ENCODE measurements at regions not wholly inside any gene's neighbourhood (a gene's known extent, or its start where the extent isn't known, plus 50 kb on each side); places are given as distances from the start of the nearest gene placed in this dataset.

DNA sequence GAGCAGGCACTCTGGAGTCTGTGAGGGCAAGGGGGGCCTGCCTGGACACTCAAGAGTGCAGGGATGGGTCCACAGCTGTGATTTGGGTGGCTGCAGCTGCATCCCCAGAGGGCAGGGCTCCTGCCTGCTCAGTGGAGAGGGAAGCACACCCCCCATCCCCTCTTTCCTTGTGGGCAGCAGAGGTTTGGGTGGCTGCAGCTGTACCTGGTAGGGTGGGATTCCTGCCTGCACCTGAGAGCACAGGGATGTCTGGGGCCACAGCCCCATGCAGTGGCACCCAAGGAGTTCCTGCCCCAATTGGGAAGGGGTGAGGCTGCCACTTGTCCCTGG, 605.4 kb upstream of the FAM174A start:
- H3K27ac Mint-ChIP-seq: no peak overlapping the region
- ATAC-seq (no peak), DNase-seq (no peak)
- H3K4me1 Mint-ChIP-seq: no peaks in the 10 kb centered on the region
- CTCF ChIA-PET: no interaction called here
- H3K36me3 Mint-ChIP-seq: no peaks in the 10 kb centered on the region
- peaks cover 2% of the 10 kb centered on the region for H3K9me3 Mint-ChIP-seq (ENCODE audit: low read depth)
- no peak overlapping the region for H3K4me3 Mint-ChIP-seq
- H3K27me3 Mint-ChIP-seq: no peaks in the 10 kb centered on the region

DNA sequence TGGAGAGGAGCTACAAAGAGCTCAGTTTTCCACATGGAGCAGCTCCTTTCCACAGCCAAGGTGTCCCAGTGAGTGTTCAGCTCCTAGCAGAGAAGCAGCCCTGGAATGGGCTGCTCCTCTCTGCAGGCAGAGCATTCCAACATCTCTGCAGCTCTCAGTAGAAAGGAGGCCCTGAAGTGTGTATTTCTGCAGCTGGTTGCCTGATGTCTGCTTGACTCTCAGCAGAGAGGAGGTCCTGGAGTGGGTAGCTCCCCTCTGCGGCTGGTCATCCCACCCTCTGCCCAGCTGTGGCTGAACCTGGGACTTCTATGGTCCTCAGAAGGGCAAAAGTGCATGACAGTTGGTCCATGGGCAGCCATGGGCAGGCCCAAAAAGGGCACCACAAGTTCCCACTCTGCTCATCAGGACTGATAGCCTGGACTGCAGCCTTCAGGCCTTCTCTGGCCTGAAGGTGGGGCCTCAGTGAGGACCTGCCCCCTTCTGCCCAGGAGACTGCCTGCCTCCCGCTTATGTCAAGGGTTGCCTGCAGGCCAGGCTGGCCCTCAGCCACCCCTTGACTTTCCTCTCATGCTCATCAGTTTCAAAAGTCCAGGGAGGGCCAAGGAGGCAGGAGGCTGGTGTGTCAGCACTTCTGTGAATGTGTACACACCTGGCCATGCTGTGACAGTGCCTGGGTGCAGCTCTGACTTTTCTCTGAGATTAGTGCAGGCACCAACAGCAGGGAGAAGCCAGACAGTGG, 605.9 kb upstream of the FAM174A start:
- CTCF ChIA-PET: no interaction called here
- Mint-ChIP-seq H3K4me1 (no peaks in the 10 kb centered on the region), H3K9me3 (ENCODE audit: low read depth) (peaks cover 2% of the 10 kb centered on the region), H3K4me3 (no peak overlapping the region), H3K27ac (no peak overlapping the region), H3K36me3 (no peaks in the 10 kb centered on the region), H3K27me3 (no peaks in the 10 kb centered on the region)
- DNase-seq: no peak
- no peak for ATAC-seq

DNA sequence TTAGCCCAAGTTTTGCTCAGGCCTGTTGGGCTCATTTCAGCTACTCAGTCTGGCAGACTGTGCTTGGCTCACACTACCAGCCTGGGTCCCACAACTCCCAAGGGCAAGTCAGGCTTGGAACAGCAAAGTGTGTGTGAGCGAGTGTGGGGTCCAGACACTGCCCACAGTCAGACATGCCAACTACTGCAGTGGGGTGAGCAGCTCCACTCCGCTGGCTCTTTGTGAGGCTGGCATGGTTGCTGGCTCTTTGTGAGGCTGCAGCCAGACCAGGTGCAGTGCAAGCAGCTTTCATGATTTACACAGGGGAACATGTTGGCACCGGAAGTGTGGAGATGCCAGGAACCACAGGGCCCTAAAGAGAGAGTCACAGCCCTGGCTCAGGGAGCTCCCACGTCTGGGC, 606.7 kb upstream of the FAM174A start:
- DNase-seq: no peak
- CTCF ChIA-PET: no interaction called here
- H3K36me3 Mint-ChIP-seq: no peaks in the 10 kb centered on the region
- no peak overlapping the region for H3K4me3 Mint-ChIP-seq
- peaks cover 2% of the 10 kb centered on the region for H3K9me3 Mint-ChIP-seq (ENCODE audit: low read depth)
- no peak overlapping the region for H3K27ac Mint-ChIP-seq
- no peak for ATAC-seq
- no peaks in the 10 kb centered on the region for H3K27me3 Mint-ChIP-seq
- no peaks in the 10 kb centered on the region for H3K4me1 Mint-ChIP-seq

DNA sequence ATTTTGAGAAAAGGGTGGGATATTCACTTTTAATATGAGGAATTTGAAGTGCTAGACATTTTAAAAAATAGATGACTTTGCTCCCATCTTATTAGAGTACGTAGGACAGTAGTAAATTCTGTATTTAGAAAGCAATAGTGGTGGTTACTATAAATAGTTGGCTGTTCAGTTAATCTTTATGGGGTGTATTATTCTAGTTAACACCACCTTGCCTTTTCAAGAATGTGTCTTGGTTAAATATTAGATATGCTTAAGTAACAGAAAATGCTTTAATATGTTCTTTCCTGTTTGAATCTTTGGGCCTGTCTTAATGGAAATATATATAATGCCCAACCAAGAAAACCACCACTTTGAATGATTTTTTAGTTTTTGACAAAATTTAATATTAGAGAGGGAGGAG, 608.7 kb upstream of the FAM174A start:
- CTCF ChIA-PET: no interaction called here
- ATAC-seq: no peak
- DNase-seq: no peak
- no peak overlapping the region for H3K27ac Mint-ChIP-seq
- no peaks in the 10 kb centered on the region for H3K36me3 Mint-ChIP-seq
- no peaks in the 10 kb centered on the region for H3K4me1 Mint-ChIP-seq
- H3K27me3 Mint-ChIP-seq: no peaks in the 10 kb centered on the region
- peaks cover 2% of the 10 kb centered on the region for H3K9me3 Mint-ChIP-seq (ENCODE audit: low read depth)
- H3K4me3 Mint-ChIP-seq: no peak overlapping the region

DNA sequence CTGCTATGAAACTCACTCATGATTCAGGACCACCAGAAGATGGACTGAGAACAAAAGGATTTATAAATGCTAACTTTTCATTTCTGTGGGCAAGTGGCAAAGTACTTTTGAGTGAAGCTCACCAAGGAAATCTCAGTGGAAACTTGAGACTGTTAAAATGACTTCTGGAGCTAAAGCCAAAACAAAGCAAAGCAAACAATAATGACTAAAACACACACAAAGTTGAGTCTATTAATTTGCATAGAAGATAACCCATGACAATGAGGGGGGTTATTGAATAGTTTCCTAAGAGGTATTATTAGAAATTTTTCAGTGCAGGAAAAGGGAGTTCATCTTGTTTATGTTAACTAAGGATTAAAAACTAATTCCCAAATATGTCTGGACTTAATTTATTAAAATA, 612.8 kb upstream of the FAM174A start:
- CTCF ChIA-PET: no interaction called here
- Mint-ChIP-seq H3K9me3 (ENCODE audit: low read depth) (no peaks in the 10 kb centered on the region), H3K27me3 (no peaks in the 10 kb centered on the region)

DNA sequence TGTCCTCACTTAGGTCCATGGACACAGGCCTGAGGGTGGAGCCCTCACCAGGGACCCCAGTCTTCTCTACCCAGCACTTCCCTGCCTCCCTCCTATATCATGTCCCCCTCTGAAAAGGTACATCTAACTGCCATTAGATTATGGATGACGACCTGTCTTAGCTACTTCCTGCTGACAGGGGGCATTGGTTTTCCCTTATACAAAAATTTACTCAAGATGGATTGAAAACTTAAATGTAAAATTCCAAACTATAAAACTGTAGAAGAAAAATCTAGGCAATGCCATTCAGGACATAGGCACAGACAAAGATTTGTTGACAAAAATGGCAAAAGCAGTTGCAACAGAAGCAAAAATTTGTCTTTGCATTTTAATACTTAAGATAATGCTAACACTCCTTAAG, 623.2 kb upstream of the FAM174A start:
- ATAC-seq (no peak), DNase-seq (no peak)
- Mint-ChIP-seq H3K27me3 (no peaks in the 10 kb centered on the region), H3K36me3 (no peaks in the 10 kb centered on the region), H3K4me3 (no peak overlapping the region), H3K9me3 (ENCODE audit: low read depth) (peaks cover 3% of the 10 kb centered on the region), H3K4me1 (no peaks in the 10 kb centered on the region), H3K27ac (no peak overlapping the region)
- CTCF ChIA-PET: no interaction called here

More for the DNA sequence above, 612.8 kb upstream of the FAM174A start:
- DNase-seq: no peak
- ATAC-seq: no peak
- no peaks in the 10 kb centered on the region for H3K36me3 Mint-ChIP-seq
- no peak overlapping the region for H3K27ac Mint-ChIP-seq
- H3K4me1 Mint-ChIP-seq: no peaks in the 10 kb centered on the region
- no peak overlapping the region for H3K4me3 Mint-ChIP-seq

DNA sequence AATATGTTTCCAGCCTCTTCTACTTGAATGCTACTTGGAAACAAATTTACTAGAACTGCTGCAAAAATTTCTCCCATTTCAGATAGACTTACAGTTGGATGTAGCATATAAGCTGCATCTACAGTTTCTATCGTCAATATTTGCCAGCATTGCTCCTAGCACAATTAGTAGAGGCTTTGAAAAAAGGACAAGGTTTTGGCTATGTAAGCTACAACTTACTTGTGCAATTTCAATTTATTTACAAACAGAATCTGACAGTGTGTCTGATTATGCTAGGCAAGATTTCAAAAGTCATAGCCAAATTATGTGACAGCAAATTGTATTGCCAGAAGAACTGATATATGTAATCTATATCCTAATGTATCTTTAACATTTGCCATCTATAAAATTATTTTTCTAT, 628.4 kb upstream of the FAM174A start:
- Mint-ChIP-seq H3K27me3 (no peaks in the 10 kb centered on the region), H3K4me3 (no peak overlapping the region), H3K27ac (no peak overlapping the region), H3K9me3 (ENCODE audit: low read depth) (peaks cover 3% of the 10 kb centered on the region), H3K36me3 (no peaks in the 10 kb centered on the region), H3K4me1 (no peaks in the 10 kb centered on the region)
- no peak for ATAC-seq
- CTCF ChIA-PET: no interaction called here
- no peak for DNase-seq

DNA sequence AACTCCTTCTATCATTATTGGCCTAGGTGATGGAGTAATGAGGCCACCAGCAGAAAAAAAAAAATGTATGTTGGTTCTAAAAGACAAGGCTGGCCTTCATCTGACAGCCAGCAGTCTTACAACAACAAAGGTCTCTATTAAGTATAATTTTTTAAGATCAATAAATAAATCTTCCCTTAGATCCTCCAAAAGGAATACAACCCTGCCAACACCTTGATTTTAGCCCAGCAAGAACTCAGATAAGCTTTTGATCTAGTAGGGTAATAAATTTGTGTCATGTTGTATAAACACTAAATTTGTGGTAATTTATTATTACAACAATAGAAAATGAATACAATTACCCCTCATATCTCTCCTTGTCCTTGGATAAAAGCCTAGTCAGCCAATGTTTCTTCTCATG, 633.2 kb upstream of the FAM174A start:
- no peaks in the 10 kb centered on the region for H3K36me3 Mint-ChIP-seq
- DNase-seq: no peak
- no peak overlapping the region for H3K4me3 Mint-ChIP-seq
- no peaks in the 10 kb centered on the region for H3K9me3 Mint-ChIP-seq (ENCODE audit: low read depth)
- no peak overlapping the region for H3K27ac Mint-ChIP-seq
- CTCF ChIA-PET: no interaction called here
- H3K27me3 Mint-ChIP-seq: no peaks in the 10 kb centered on the region
- ATAC-seq: no peak
- no peaks in the 10 kb centered on the region for H3K4me1 Mint-ChIP-seq

DNA sequence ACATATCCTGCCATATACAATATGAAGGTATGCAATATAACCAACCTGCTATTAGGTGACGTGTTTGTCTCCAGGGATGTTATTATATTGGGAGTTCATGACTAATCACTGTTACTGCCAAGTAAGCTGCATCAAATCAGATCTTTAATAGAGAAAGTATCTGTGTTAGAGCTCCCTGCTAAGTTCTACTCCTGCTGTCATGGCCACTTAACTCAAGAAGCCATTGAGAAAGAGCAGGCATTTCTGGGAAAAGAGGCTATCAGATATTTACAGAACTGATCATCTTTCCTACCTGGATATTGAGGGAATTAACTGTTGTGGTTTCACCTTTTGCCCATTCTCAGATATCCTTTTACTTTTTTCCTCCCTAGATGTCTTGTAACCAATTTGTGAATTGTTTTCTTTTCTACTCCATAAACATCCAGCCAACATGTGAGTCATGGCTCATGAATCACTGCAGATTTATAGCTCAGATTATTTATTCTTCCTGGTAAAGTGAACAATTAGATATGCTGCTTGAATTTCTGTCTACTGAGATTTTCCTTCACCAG, 634.8 kb upstream of the FAM174A start:
- Mint-ChIP-seq H3K36me3 (no peaks in the 10 kb centered on the region), H3K4me1 (no peaks in the 10 kb centered on the region), H3K27ac (no peak overlapping the region), H3K4me3 (no peak overlapping the region), H3K9me3 (ENCODE audit: low read depth) (no peaks in the 10 kb centered on the region), H3K27me3 (no peaks in the 10 kb centered on the region)
- ATAC-seq (no peak), DNase-seq (no peak)
- CTCF ChIA-PET: no interaction called here

DNA sequence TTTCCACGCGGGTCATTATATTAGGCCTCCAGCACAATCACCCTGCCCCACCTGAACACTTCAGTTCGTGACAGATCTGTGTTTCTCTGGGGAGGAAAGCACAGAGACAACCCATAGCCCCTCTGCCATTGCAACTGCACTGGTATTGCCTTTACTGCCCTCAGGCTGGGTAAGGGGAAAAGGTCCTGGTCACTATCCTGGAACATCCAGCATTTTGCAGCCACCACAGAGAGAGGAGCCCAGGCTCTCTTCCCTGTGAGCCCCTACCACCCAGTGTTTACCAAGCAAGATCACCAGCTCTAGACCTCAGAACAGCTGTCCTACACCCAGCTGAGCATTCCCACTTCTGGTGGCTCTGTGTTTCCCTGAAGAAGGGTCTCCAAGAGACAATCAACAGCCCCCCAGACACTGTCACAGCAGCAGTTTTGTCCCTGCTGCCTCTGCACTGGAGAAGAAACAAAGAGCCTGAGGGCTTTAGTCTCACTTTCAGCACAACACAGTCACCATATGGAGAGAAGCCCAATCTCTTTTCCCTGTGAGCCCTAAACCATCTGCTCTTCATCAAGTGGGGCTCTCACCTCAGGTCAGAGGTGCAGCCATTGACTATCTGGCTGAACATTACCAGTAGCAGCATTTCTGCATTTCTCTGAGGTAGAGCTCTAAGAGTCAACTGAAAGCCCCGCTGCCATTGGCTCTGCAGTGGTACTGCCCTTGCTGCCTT, 655.2 kb upstream of the FAM174A start:
- H3K27ac Mint-ChIP-seq: no peak overlapping the region
- no peaks in the 10 kb centered on the region for H3K4me1 Mint-ChIP-seq
- H3K4me3 Mint-ChIP-seq: no peak overlapping the region
- no peaks in the 10 kb centered on the region for H3K27me3 Mint-ChIP-seq
- ATAC-seq (no peak), DNase-seq (no peak)
- CTCF ChIA-PET: no interaction called here
- no peaks in the 10 kb centered on the region for H3K36me3 Mint-ChIP-seq
- peaks cover 2% of the 10 kb centered on the region for H3K9me3 Mint-ChIP-seq (ENCODE audit: low read depth)

DNA sequence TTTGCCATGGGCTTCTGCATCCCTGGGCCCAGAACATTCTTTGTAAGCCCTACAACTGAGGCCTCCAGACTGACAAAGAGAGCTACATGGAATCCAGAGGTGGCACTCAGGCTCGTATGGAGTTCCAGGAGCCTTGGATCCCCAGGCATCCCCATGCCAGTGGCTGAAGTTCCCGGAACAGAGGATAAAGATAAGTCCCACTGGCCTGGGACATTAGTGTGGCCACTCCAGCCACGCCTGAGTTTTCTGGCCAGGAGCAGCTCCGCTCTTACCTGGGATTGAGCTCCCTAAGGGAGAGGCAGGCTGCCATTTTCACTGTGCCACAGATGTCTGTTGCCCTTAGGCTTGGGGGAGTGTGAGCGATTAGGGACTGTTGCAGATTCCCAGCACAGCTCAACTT, 656.3 kb upstream of the FAM174A start:
- no peaks in the 10 kb centered on the region for H3K27me3 Mint-ChIP-seq
- H3K4me1 Mint-ChIP-seq: no peaks in the 10 kb centered on the region
- no peak overlapping the region for H3K4me3 Mint-ChIP-seq

DNA sequence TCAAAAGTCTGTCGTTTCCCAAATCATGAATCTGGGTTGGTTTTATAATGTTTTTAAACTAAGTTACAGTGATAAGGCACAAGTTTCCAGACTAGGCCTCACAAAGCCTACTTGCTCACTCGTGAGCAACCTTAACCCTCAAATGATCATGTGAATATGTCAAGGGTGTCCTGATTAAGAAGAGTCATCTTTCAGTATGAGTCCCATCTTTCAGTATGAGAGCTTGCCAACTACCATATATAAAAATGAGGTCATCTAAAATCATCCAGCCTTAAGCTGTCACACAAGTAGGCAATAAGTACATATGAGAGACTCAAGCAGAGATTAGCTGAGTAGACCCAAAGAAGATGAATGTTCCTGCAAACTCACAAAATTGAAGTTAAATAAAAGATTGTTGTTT, 668.4 kb upstream of the FAM174A start:
- H3K4me1 Mint-ChIP-seq: no peaks in the 10 kb centered on the region
- H3K4me3 Mint-ChIP-seq: no peak overlapping the region
- no peaks in the 10 kb centered on the region for H3K36me3 Mint-ChIP-seq
- CTCF ChIA-PET: no interaction called here
- peaks cover 4% of the 10 kb centered on the region for H3K9me3 Mint-ChIP-seq (ENCODE audit: low read depth)
- ATAC-seq (no peak), DNase-seq (no peak)
- H3K27me3 Mint-ChIP-seq: no peaks in the 10 kb centered on the region
- H3K27ac Mint-ChIP-seq: no peak overlapping the region

More for the DNA sequence above, 656.3 kb upstream of the FAM174A start:
- Mint-ChIP-seq H3K36me3 (no peaks in the 10 kb centered on the region), H3K9me3 (ENCODE audit: low read depth) (peaks cover 2% of the 10 kb centered on the region), H3K27ac (no peak overlapping the region)
- ATAC-seq (no peak), DNase-seq (no peak)
- CTCF ChIA-PET: no interaction called here

DNA sequence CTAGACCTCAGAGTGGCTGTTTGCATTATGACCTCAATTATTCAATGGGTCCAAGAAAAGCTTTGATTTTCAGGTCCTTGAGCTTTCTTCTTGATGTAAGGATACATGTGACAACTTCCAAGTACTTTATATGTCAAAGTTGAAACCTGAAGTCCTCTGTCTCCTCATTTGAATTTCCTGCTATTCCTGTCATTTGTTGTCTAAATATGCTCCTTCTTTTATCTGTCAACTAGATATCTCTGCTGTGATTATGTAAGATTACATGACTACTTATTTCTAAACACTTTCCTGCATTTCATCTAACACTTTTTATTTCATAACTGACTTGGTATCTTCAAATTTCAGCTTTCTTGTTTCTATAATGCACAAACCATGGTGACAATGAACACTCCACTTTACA, 670.0 kb upstream of the FAM174A start:
- CTCF ChIA-PET: no interaction called here
- Mint-ChIP-seq H3K36me3 (no peaks in the 10 kb centered on the region), H3K4me1 (no peaks in the 10 kb centered on the region), H3K9me3 (ENCODE audit: low read depth) (peaks cover 4% of the 10 kb centered on the region), H3K27ac (no peak overlapping the region), H3K27me3 (no peaks in the 10 kb centered on the region), H3K4me3 (no peak overlapping the region)
- no peak for ATAC-seq
- DNase-seq: no peak

DNA sequence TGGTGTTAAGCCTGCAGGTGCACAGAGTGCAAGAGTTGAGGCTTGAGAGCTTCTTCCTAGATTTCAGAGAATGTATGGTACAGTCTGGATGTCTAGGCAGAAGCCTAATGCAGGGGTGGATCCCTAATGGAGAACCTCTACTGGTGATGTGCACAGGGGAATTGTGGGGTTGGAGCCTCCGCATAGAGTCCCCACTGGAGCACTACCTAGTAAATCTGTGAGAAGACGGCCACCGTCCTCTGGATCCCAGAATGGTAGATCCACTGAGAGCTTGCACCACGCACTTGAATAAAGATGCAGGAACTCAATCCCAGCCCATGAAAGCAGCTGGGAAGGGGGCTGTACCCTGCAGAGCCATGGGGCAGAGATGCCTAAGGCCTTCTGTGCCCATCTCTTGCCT, 699.4 kb upstream of the FAM174A start:
- Mint-ChIP-seq H3K9me3 (ENCODE audit: low read depth) (peaks cover 4% of the 10 kb centered on the region), H3K27ac (no peak overlapping the region), H3K4me1 (no peaks in the 10 kb centered on the region), H3K36me3 (no peaks in the 10 kb centered on the region), H3K4me3 (no peak overlapping the region), H3K27me3 (no peaks in the 10 kb centered on the region)
- CTCF ChIA-PET: no interaction called here
- ATAC-seq: no peak
- DNase-seq: no peak
